GM21737 (cell line): ENCODE measurements at regions not wholly inside any gene's neighbourhood (a gene's known extent, or its start where the extent isn't known, plus 50 kb on each side); places are given as distances from the start of the nearest gene placed in this dataset.

ENCODE experiments used
- ATAC-seq: cut with Tn5 transposase; IDR thresholded peaks from one replicate; pipeline ENCODE4 v1.9.1; 2021; ENCODE audit warnings: mild to moderate bottlenecking, moderate library complexity; ENCODE audit not compliant: unreplicated experiment

DNA sequence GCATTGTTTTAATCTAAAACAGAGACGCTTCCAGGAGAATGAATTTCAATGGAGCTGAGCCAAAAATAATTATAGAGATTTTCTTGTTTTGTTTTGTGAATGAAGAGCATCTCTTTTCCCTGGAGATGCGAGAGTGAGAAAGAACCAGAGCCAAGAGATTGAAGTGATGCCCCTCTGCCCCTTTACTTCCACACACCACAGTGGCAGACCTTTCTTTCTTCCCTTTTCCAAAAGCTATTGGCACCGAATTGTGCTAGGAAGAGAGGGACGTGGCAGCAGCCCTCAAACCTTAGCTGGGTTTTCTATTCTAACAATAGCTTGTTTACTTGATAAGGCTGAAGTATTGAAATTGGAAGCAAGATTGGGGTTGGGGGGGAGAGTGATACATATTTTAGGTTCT is 133.0 kb upstream of the TMEM161B start:
- no peak for ATAC-seq

DNA sequence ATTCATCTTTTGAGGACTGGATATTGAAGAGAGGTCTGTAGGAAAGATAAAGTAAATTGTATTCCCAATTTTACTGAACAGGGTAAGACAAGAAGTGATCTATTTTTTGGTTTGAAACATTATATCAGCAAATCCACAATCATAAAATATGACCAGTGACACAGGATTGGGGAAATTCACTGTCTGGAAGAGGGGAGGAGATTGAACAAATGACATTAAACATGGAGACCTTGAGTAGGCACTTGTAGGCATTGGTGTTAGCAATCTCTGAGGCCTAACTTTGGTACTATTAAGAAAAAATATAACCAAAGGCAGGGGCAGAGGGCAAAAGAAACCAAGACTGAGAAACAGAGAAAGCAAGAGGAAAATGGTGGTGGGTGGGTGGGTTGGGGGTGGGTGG is 132.6 kb upstream of the TMEM161B start:
- ATAC-seq, result no peak

DNA sequence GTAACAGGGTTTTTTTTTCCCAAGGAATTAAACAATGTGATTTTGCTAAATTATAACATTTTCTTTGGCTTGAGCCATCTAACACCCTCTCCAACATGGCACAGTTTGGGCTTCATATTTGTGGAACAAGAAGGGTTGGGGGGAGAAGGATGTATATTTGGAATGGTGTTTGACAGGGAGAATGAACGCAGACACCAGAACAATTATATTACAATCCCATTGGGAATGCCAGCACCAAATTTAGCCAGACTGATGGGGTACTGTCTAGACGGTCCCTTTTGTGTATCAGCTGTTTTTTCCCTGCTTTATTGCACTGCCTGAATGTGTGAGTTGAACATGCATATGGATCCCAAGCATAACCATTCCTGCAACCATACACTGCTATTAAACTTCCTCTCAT is 130.9 kb upstream of the TMEM161B start:
- no peak for ATAC-seq

DNA sequence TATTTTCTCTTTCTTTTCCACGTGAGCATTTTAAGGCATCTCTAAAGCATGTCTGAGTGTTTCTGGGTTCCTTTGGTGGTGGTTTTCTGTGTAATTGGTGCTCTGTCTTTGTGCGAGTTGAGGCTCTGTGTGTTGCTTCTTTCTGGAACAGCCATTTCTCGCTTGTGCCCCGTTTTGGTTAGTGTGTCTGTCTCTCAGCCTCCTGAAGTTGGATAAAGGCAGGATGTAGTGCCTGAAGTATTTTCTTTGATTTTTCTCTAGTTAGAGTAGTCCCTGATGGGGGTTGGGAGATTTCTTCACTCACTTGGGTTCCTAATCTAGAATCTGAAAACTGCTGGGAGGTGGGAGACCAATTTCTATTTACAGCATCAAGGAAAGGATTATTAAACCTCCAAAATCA is 129.7 kb upstream of the TMEM161B start:
- ATAC-seq, result no peak

DNA sequence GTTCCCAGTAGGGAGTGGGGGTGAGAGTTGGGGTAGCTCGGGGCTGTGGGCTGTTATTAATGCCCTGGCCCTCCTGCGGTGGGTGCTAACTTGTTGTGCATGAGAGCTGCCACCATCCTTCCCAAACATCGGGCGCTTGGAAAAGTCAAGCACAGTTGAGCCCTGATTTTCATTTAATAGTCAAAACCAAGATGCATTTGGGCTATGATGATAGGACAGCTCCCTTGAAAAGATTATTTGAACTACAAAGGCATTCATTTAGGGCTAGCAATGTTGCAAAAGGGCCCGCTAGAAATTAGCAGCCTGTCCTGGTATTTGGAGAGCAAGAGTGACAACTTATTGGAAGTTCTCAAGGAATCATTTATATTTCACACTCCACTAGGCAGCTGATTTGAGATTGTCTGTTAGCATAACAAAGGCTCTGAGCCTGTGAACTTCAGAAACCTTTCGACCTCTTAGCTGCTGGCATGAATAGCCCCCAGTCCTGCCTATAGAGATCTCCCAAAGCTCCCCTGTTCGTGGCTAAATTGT is 128.2 kb upstream of the TMEM161B start:
- no peak for ATAC-seq

- no peak for ATAC-seq
Measured at GRCh38 chr5:88396000-88396535, 127.4 kb upstream of the TMEM161B start.

GRCh38 chr5:88395264-88395663 is 126.6 kb upstream of the TMEM161B start:
- no peak for ATAC-seq

DNA sequence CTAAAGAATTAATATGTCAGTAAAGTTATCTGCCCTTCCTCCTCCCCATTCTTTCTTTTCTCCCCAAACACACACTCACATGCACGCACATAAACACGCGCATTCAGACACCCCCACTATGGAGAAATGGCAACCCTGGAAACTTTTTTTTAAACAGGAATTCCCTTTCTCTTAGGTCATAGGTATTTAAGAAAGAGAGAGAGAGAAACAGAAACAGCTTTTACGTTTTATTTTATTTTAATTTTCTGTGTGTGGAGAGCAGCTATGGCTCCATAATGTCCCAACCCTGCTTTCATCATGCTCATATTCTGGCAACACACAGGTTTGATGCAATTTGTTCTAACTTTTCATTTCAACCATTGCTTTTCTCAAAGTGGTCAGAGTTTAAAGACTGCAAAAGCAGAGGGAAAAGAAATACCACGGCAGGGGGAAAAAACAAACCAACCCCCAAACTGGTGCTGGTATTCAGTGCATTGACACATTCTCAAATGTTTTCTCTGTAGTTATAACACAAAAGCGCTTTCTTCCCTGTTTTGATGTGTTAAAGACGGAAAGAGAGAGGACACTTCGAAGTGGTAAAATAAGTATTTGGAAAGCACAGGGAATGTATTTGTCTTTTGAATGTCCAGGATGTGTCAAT is 126.0 kb upstream of the TMEM161B start:
- no peak for ATAC-seq

- no peak for ATAC-seq
Measured at GRCh38 chr5:88393716-88394535, 125.3 kb upstream of the TMEM161B start.

GRCh38 chr5:88393042-88393441 is 124.4 kb upstream of the TMEM161B start:
- no peak for ATAC-seq

DNA sequence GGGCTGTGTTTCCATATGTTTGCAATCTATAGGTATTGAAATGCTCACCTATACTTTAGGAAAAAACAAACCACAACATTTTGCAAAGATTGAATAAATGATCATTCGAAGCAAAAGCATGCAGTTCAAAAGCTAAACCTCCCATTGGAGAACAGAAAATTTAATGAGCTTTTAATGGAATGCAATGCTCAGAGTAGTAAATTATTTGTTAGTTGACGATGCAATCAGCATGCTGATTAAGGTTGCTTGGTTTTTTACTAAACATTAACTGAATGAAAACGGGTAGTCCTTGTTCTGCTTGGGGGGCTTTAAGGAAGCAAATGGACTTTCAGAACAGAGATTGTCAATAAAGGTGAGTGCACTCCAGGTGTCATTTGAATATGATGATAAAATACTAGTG is 123.3 kb upstream of the TMEM161B start:
- ATAC-seq, result no peak

GRCh38 chr5:88391116-88391515 is 122.5 kb upstream of the TMEM161B start:
- no peak for ATAC-seq

DNA sequence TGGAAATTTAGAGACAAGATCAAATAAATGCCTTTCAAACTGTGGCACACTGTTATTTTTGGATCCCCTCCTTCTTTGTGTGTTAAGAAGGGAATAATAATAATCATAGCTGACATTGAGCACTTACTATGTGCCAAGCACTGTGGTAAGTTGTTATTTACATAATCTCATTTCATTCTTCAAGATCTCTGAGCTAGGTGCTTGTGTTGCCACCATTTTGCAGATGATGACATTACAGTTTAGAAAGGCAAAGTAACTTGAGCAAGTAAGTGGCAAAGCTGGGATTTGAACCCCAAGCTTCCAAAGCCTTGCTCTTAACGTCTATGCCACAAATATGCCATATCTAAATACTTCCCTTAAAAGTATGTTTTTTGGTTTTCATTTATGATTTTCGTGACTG is 121.8 kb upstream of the TMEM161B start:
- ATAC-seq, result no peak

DNA sequence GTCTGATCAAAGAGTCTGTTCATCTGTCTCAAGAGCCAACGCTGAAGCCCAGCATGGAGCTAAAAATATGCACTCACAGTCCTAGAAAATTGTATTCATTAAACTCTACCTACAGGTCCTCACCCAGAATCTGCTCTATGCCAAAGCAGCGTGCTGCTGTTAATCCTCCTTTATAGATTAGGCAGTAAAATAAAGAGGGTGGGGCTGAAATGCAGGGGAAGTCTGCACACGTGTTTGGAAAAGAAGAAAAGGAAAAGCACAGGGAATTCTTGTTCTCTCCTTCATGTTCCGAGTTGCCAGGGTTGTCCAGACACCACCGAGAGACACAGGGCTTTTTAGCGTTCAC is 121.4 kb upstream of the TMEM161B start:
- ATAC-seq, result no peak

GRCh38 chr5:88389338-88390095 is 120.9 kb upstream of the TMEM161B start:
- ATAC-seq, result no peak

GRCh38 chr5:88388476-88389337 is 120.1 kb upstream of the TMEM161B start:
- ATAC-seq, result no peak

GRCh38 chr5:88384886-88385285 is 116.2 kb upstream of the TMEM161B start:
- ATAC-seq, result no peak

DNA sequence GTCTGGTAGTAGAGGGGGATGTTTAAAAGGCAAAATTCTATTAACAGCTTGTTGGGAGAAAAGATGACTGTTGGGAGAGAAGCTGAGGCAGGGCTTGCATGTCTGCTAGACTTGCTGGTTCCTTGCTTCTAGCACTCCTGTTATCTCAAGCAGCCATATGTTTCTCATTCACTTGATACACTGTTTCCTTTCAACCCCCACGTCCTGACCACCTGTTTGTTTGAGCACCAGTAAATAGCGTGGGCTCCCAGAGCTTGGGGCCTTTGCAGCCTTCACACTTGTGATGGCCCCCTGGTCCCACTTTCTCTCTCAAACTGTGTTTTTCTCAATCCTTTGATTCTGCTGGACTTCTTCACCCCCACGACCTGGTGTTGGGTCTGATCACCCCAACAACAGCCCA is 111.7 kb upstream of the TMEM161B start:
- no peak for ATAC-seq

- ATAC-seq, result no peak
Measured at GRCh38 chr5:88377705-88378656, 109.3 kb upstream of the TMEM161B start.
